ENCODE measurements at regions not wholly inside any gene's neighbourhood (a gene's known extent, or its start where the extent isn't known, plus 50 kb on each side); places are given as distances from the start of the nearest gene placed in this dataset.

DNA sequence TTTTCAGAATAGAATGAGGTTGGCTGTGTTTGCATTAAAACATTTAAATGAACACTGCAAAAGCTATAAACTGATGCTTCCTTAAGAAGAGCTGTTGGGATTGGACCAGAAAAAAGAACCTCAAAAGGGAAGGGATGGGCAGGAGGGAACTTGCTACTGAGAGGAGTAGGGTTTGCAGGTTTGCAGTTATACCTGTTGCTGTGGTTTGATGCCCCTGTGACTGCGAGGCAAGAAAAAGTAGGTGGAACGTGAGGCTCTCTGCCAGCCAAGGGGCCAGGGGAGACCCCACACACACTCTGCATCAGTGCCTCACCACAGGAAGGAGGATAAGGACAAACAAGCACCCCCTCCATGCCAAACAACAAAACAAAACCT lies 197.2 kb downstream of the BCAS1 start:
- TF ChIP-seq EZH2 (IDR thresholded peaks at IDR 0.05; ENCODE audit: insufficient read depth, poor library complexity, severe bottlenecking) (no peak), EZH2phosphoT487 (IDR thresholded peaks at IDR 0.05; ENCODE audit: insufficient read depth, low read depth) (no peak)
